ENCODE measurements at regions not wholly inside any gene's neighbourhood (a gene's known extent, or its start where the extent isn't known, plus 50 kb on each side); places are given as distances from the start of the nearest gene placed in this dataset.

DNA sequence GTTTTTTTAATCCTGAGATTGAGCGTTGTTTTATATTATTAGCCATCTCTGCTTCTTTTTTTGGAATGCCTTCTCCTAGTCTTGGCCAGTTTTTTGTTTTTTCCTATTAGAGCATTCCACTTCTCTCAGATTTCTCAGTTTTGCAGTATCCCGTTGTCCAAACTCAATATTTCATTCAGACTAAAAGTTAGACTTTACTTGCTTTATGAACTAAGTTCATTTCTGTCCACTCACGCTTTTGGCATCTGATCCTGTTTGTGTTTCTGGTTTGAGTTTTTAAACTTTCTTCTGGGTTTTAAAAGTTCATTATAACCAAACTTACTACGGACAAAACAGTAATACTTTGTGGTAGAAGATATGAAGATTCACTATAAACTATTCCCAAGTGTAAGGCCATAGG, 288.3 kb upstream of the MPDZ start:
- Histone ChIP-seq H3K4me2 (ENCODE audit: insufficient read depth, low read length) (no peak overlapping the region), H3K79me2 (ENCODE audit: control insufficient read depth, insufficient read depth, low read length) (no peaks in the 10 kb centered on the region), H3K27me3 (ENCODE audit: control insufficient read depth in 2 of 2, insufficient read depth in 2 of 2, low read length in 2 of 2) (no peaks in the 10 kb centered on the region), H3K9me1 (ENCODE audit: control insufficient read depth, insufficient read depth, low read length) (no peaks in the 10 kb centered on the region), H4K20me1 (replicated peaks; ENCODE audit: control insufficient read depth, insufficient read depth, low read length) (no peaks in the 10 kb centered on the region), H3K4me3 (no peak overlapping the region), H3K9ac (ENCODE audit: insufficient read depth in 1 of 2, low read depth in 2 of 2, low read length in 2 of 2) (no peak overlapping the region), H3K36me3 (ENCODE audit: control insufficient read depth, insufficient read depth, low read length) (no peaks in the 10 kb centered on the region), H3K4me1 (replicated peaks in 1 of 2; ENCODE audit: control insufficient read depth in 2 of 2, insufficient read depth in 2 of 2, low read length in 2 of 2) (no peaks in the 10 kb centered on the region), H3K27ac (ENCODE audit: extremely low read depth, low read depth, low read length) (no peak overlapping the region), H3K9me3 (replicated peaks; ENCODE audit: control insufficient read depth, insufficient read depth, low read depth, low read length) (no peaks in the 10 kb centered on the region), H2AFZ (ENCODE audit: low read depth, low read length) (no peak overlapping the region)
- POLR2A ChIA-PET, result no interaction called here
- no TSS peak for BruUV-seq (replicated peaks)
- TF ChIP-seq SREBF1 (IDR thresholded peaks at IDR 0.05; ENCODE audit: borderline replicate concordance, low read depth, low read length) (no peak), MCM7 (IDR thresholded peaks at IDR 0.05) (no peak), CBX2 (IDR thresholded peaks at IDR 0.05; ENCODE audit: insufficient read depth, low read length, poor library complexity, severe bottlenecking) (no peak), STAG1 (CRISPR knock-in tag; IDR thresholded peaks at IDR 0.05; ENCODE audit: borderline replicate concordance) (no peak), SIN3A (IDR thresholded peaks at IDR 0.05; ENCODE audit: borderline replicate concordance in 2 of 2, control insufficient read depth in 1 of 2, low read depth in 2 of 2, low read length in 2 of 2) (no peak), ZNF79 (CRISPR knock-in tag; IDR thresholded peaks at IDR 0.05; ENCODE audit: low read depth) (no peak), RUNX1 (IDR thresholded peaks at IDR 0.05; ENCODE audit: low read depth) (no peak), HEY1 (CRISPR knock-in tag; IDR thresholded peaks at IDR 0.05; ENCODE audit: borderline replicate concordance) (no peak), ZNF668 (CRISPR knock-in tag; IDR thresholded peaks at IDR 0.05) (no peak), U2AF1 (optimal IDR thresholded peaks at IDR 0.05; ENCODE audit: low read depth, low read length) (no peak), POLR2B (IDR thresholded peaks at IDR 0.05; ENCODE audit: low read depth, partially characterized antibody) (no peak), HMG20A (CRISPR knock-in tag; conservative IDR thresholded peaks at IDR 0.05) (no peak)
- TF ChIP-seq, protein P1, sequence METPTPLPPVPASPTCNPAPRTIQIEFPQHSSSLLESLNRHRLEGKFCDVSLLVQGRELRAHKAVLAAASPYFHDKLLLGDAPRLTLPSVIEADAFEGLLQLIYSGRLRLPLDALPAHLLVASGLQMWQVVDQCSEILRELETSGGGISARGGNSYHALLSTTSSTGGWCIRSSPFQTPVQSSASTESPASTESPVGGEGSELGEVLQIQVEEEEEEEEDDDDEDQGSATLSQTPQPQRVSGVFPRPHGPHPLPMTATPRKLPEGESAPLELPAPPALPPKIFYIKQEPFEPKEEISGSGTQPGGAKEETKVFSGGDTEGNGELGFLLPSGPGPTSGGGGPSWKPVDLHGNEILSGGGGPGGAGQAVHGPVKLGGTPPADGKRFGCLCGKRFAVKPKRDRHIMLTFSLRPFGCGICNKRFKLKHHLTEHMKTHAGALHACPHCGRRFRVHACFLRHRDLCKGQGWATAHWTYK (CRISPR knock-in tag; IDR thresholded peaks at IDR 0.05), result no peak
- TF ChIP-seq, protein P2, sequence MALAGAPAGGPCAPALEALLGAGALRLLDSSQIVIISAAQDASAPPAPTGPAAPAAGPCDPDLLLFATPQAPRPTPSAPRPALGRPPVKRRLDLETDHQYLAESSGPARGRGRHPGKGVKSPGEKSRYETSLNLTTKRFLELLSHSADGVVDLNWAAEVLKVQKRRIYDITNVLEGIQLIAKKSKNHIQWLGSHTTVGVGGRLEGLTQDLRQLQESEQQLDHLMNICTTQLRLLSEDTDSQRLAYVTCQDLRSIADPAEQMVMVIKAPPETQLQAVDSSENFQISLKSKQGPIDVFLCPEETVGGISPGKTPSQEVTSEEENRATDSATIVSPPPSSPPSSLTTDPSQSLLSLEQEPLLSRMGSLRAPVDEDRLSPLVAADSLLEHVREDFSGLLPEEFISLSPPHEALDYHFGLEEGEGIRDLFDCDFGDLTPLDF (CRISPR knock-in tag; IDR thresholded peaks at IDR 0.05), result no peak
- TF ChIP-seq, protein P3, sequence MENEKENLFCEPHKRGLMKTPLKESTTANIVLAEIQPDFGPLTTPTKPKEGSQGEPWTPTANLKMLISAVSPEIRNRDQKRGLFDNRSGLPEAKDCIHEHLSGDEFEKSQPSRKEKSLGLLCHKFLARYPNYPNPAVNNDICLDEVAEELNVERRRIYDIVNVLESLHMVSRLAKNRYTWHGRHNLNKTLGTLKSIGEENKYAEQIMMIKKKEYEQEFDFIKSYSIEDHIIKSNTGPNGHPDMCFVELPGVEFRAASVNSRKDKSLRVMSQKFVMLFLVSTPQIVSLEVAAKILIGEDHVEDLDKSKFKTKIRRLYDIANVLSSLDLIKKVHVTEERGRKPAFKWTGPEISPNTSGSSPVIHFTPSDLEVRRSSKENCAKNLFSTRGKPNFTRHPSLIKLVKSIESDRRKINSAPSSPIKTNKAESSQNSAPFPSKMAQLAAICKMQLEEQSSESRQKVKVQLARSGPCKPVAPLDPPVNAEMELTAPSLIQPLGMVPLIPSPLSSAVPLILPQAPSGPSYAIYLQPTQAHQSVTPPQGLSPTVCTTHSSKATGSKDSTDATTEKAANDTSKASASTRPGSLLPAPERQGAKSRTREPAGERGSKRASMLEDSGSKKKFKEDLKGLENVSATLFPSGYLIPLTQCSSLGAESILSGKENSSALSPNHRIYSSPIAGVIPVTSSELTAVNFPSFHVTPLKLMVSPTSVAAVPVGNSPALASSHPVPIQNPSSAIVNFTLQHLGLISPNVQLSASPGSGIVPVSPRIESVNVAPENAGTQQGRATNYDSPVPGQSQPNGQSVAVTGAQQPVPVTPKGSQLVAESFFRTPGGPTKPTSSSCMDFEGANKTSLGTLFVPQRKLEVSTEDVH (IDR thresholded peaks at IDR 0.05; ENCODE audit: low read depth, partially characterized antibody), result no peak
- TF ChIP-seq, protein P4, sequence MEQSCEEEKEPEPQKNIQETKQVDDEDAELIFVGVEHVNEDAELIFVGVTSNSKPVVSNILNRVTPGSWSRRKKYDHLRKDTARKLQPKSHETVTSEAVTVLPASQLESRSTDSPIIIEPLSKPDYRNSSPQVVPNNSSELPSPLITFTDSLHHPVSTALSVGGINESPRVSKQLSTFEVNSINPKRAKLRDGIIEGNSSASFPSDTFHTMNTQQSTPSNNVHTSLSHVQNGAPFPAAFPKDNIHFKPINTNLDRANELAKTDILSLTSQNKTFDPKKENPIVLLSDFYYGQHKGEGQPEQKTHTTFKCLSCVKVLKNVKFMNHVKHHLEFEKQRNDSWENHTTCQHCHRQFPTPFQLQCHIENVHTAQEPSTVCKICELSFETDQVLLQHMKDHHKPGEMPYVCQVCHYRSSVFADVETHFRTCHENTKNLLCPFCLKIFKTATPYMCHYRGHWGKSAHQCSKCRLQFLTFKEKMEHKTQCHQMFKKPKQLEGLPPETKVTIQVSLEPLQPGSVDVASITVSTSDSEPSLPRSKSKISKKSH (CRISPR knock-in tag; IDR thresholded peaks at IDR 0.05), result no peak
- DNase-seq (ENCODE audit: extremely low read depth in 1 of 4, low spot score in 3 of 4) (no peak), FAIRE-seq (no peak), ATAC-seq (no peak)
- intact Hi-C loops (cut with micrococcal nuclease), result no loop called here
- CTCF ChIA-PET (ENCODE audit: low intra/inter-chr PET ratio), result no interaction called here
- in situ Hi-C loops (cut with MboI), result no loop called here
- 0% methylated on average over 4 of the region's 4 CpGs for WGBS (ENCODE audit: insufficient coverage, low coverage, missing lambda C conversion rate)

Data from K562 (cell line).